ENCODE measurements at regions not wholly inside any gene's neighbourhood (a gene's known extent, or its start where the extent isn't known, plus 50 kb on each side); places are given as distances from the start of the nearest gene placed in this dataset.

GRCh38 chr14:97217111-97217885 lies 420.1 kb downstream of the VRK1 start:
- H3K4me3 ChIP-seq (ENCODE audit: low read length) = no peak overlapping the region
- H3K27me3 Mint-ChIP-seq (ENCODE audit: insufficient read depth) = peaks cover 34% of the 10 kb centered on the region
- H3K27ac Mint-ChIP-seq = no peak overlapping the region
- TF ChIP-seq, protein P1, sequence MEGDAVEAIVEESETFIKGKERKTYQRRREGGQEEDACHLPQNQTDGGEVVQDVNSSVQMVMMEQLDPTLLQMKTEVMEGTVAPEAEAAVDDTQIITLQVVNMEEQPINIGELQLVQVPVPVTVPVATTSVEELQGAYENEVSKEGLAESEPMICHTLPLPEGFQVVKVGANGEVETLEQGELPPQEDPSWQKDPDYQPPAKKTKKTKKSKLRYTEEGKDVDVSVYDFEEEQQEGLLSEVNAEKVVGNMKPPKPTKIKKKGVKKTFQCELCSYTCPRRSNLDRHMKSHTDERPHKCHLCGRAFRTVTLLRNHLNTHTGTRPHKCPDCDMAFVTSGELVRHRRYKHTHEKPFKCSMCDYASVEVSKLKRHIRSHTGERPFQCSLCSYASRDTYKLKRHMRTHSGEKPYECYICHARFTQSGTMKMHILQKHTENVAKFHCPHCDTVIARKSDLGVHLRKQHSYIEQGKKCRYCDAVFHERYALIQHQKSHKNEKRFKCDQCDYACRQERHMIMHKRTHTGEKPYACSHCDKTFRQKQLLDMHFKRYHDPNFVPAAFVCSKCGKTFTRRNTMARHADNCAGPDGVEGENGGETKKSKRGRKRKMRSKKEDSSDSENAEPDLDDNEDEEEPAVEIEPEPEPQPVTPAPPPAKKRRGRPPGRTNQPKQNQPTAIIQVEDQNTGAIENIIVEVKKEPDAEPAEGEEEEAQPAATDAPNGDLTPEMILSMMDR (conservative IDR thresholded peaks at IDR 0.05) = no peak
- no peaks in the 10 kb centered on the region for H3K36me3 ChIP-seq (ENCODE audit: control insufficient read depth, insufficient read depth, low read length)
- H3K4me1 Mint-ChIP-seq = peaks cover 8% of the 10 kb centered on the region
- no peaks in the 10 kb centered on the region for H3K9me3 ChIP-seq (ENCODE audit: control insufficient read depth, low read length)
- no peaks in the 10 kb centered on the region for H3K36me3 Mint-ChIP-seq (ENCODE audit: low read depth)
- 76 to 79% methylated on average over 6 to 12 of the region's 12 CpGs for WGBS, 2 experiments (ENCODE audit: insufficient coverage in 1 of 2, insufficient read length in 1 of 2)
- no peaks in the 10 kb centered on the region for H3K4me1 ChIP-seq (ENCODE audit: control insufficient read depth, insufficient read depth, low read length)
- peak; percentile 67 for DNase-seq
- no peak overlapping the region for H3K4me3 Mint-ChIP-seq
- H3K27ac ChIP-seq (ENCODE audit: low read depth, low read length) = no peak overlapping the region
- H3K9ac ChIP-seq (ENCODE audit: extremely low read depth, low read length, poor library complexity, severe bottlenecking) = no peak overlapping the region
- peaks cover 49% of the 10 kb centered on the region for H3K27me3 ChIP-seq (ENCODE audit: control insufficient read depth, insufficient read depth, low read length, poor library complexity, severe bottlenecking)
- H3K9me3 Mint-ChIP-seq = no peaks in the 10 kb centered on the region

DNA sequence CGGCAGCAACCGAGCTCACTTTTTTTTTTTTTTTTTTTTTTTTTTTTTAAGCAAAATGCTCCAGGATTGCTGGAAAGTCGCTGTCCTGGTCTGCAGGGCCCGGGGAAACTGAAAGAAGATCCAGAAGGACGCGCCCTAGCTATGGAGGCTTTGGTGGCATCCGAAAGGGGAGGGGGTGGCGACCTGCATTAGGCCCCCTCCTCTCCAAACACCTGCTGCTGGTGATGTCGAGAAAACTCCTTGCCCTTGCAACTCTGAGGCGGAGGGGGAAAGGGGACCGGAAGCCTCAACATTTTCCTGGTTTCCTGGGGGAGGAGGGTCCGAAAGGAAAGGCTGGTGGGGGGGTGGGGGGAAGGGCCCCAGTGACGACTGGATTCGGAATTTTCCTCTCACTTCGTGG lies 421.1 kb downstream of the VRK1 start:
- Histone ChIP-seq H3K9me3 (ENCODE audit: control insufficient read depth, low read length) (no peaks in the 10 kb centered on the region), H3K27me3 (ENCODE audit: control insufficient read depth, insufficient read depth, low read length, poor library complexity, severe bottlenecking) (peaks cover 49% of the 10 kb centered on the region), H3K4me1 (ENCODE audit: control insufficient read depth, insufficient read depth, low read length) (no peaks in the 10 kb centered on the region), H3K27ac (ENCODE audit: low read depth, low read length) (no peak overlapping the region), H3K4me3 (ENCODE audit: low read length) (peak overlapping the region; percentile 81), H3K9ac (ENCODE audit: extremely low read depth, low read length, poor library complexity, severe bottlenecking) (no peak overlapping the region), H3K36me3 (ENCODE audit: control insufficient read depth, insufficient read depth, low read length) (no peaks in the 10 kb centered on the region)
- peak; percentile 76 for DNase-seq
- 26 to 60% methylated on average over 1 to 12 of the region's 15 CpGs for WGBS, 2 experiments (ENCODE audit: insufficient coverage in 1 of 2, insufficient read length in 1 of 2)
- Mint-ChIP-seq H3K4me3 (peak overlapping the region; percentile 64), H3K9me3 (no peaks in the 10 kb centered on the region), H3K27me3 (ENCODE audit: insufficient read depth) (peaks cover 34% of the 10 kb centered on the region), H3K4me1 (peaks cover 7% of the 10 kb centered on the region), H3K36me3 (ENCODE audit: low read depth) (no peaks in the 10 kb centered on the region), H3K27ac (no peak overlapping the region)
- TF ChIP-seq, protein P1 (conservative IDR thresholded peaks at IDR 0.05) = no peak

DNA sequence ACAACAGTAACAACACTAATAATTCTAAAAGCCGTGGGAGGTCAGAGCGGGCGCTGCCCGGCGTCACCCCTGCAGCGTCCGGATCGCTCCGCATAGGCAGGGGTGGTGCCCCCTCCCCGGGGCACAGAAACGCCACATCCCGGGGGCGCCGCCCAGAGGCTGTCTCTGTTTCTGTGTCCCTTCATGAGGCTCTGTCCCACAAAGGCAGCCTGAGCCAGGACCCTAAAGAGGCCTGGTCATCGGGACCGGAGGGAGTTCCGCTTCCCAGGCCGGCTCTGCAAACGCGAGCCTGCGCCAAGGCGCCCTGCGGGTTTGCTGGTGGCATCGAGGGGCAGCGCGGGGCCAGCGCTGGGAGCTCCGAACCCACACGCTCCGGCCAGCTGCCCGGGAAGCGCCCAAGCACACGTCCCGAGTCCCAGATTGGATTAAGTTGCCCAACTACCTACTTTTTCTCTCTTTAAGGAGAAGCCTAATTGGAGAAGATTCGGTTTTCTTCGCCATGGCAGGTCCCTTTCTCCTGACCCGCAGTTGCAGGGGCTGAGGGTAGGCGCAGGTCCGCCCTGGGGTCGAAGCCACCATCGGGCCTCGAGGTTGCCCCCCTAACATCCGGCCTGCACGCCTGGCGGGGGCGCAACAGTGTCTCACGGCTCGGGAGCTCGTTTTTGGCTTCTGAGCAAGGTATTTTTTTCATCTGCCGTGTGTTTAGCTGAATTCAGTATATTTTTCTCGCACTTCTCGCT lies 421.7 kb downstream of the VRK1 start:
- Mint-ChIP-seq H3K36me3 (ENCODE audit: low read depth) (no peaks in the 10 kb centered on the region), H3K27ac (no peak overlapping the region), H3K9me3 (no peaks in the 10 kb centered on the region), H3K4me1 (peaks cover 7% of the 10 kb centered on the region), H3K27me3 (ENCODE audit: insufficient read depth) (peaks cover 34% of the 10 kb centered on the region), H3K4me3 (peak overlapping the region; percentile 64)
- peak overlapping the region; percentile 81 for H3K4me3 ChIP-seq (ENCODE audit: low read length)
- no peaks in the 10 kb centered on the region for H3K9me3 ChIP-seq (ENCODE audit: control insufficient read depth, low read length)
- TF ChIP-seq, protein P1 (conservative IDR thresholded peaks at IDR 0.05) = peak; percentile 37
- no peaks in the 10 kb centered on the region for H3K36me3 ChIP-seq (ENCODE audit: control insufficient read depth, insufficient read depth, low read length)
- DNase-seq = peak; percentile 87
- H3K9ac ChIP-seq (ENCODE audit: extremely low read depth, low read length, poor library complexity, severe bottlenecking) = peak overlapping the region; percentile 53
- WGBS, 2 experiments (ENCODE audit: insufficient coverage in 1 of 2, insufficient read length in 1 of 2) = 3% methylated on average over 7 to 52 of the region's 52 CpGs
- no peak overlapping the region for H3K27ac ChIP-seq (ENCODE audit: low read depth, low read length)
- no peaks in the 10 kb centered on the region for H3K4me1 ChIP-seq (ENCODE audit: control insufficient read depth, insufficient read depth, low read length)
- peaks cover 49% of the 10 kb centered on the region for H3K27me3 ChIP-seq (ENCODE audit: control insufficient read depth, insufficient read depth, low read length, poor library complexity, severe bottlenecking)

Measured in endodermal cell (in vitro differentiated cells).